ENCODE measurements at regions not wholly inside any gene's neighbourhood (a gene's known extent, or its start where the extent isn't known, plus 50 kb on each side); places are given as distances from the start of the nearest gene placed in this dataset.

DNA sequence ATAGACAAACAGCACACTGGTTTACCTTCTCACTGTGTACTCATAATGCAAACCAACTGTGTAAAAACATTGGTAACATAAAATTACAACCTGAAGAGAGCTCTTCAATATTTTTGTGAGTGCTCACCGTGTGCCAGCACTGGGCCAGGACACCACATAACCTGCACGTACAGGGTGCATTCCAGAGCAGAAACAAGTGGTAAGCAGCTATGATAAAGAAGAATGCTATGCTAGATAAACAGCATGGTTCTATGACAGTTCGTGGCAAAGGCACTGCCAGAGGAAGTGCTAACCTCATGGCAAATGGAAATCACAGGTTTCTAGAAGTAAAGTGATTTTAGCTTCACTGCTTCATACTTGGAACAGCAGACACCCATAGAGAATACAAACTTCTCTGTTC is 343.5 kb downstream of the MTX2 start:
- DNase-seq (ENCODE audit: low read depth): no peak

DNA sequence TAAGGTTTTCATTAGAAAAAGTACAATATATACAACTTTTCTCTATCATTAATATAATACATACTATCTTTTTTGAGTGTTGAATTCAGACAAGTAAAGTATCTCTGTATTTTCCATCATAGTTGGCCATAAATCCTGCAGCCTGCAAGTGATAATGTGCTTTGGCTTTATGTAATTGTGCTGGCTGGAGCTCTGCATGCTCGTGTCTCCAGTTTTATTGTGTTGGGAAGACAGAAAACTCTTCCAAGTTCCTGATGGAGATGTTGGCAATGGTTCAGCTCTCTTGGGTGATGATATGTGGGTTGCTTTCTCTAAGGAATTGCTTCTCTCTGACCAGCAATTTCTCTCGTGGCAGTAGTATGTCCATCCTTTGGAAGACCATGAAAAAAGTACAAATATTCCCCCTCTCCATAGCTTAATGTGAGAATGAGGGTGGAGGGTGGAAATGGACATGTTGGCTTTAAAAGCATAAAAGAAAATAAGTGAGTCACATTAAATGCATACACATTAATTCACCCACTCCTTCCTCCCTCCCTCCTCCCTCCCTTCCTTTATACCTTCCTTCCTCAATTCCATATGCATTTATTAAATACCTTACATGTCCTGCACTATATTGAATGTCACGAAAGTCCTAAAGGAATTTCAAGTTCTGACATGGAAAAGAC is 344.2 kb downstream of the MTX2 start:
- DNase-seq (ENCODE audit: low read depth): no peak

DNA sequence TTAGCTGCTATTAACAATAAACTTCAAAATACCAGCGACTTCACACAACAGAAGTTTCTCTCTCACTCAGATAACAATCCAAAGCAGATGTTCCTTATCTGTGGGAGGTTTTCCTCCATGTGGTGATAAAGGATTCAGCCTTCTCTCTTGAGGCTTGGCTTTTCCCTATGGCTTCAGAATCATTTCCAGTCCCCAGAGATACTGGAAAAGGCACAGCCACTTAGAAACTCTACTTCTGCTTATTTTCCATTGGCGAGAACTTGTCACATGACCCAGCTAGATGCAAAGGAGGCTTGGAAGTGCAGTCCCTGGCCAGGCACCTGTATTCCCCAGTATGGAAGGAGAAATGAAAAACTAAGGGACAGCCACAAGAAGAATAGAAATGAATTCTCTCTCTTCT is 344.8 kb downstream of the MTX2 start:
- DNase-seq (ENCODE audit: low read depth): no peak

DNA sequence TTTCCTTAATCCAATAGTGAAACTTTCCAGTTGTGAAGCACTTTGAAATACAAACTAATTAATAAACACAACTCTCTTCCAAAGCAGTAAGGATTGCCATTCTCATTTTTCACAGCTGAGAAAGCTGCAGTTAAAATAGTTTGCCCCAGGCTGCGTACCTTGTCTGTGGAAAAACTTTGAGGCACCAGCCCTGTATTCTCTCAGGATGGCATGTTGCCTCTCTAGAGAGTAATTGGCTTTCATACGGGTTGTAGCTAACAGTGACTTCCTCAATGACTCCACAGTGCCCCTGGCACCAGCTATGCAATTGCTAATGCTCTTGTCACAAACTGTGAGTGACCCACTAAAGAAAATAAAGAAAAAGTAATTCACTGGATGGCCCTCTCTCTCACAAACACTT is 345.7 kb downstream of the MTX2 start:
- no peak for DNase-seq (ENCODE audit: low read depth)

DNA sequence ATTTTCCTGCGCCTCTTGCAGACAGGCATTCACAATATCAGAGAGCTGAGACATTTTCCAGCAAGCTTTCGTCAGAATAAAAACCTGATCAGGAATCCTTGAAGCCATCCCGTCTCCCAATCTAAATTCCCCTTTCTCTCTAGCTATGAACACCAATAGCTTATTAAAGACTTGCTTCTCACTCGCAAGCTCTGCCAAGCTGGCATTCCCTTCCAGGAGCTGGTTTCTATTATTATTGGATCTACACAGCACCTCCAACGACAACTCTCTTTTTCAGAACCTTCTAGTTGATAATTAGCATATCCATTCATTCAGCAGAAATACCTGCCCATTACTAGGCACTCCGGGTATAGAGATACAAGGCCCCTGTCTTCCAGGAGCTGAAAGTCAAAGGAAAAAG is 350.3 kb downstream of the MTX2 start:
- no peak for DNase-seq (ENCODE audit: low read depth)

DNA sequence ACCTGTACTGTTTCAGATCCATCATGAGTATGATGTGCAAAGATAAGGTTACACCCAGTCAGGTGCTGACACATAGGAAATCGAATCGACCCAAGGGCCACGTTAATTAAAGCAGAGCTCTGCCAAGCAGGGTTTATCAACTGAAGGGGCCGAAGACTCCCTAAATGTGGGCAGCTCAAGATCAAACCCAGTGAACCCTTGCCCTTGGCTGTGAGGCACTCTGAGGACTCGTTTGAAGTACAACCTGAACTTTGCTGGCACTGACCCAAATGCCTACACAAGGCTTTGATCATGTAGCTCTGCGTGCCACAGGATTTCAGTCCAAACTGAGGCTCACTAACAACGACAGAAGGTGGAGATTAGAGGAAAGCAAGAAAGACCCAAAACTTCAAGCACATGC is 352.1 kb downstream of the MTX2 start:
- no peak for DNase-seq (ENCODE audit: low read depth)

DNA sequence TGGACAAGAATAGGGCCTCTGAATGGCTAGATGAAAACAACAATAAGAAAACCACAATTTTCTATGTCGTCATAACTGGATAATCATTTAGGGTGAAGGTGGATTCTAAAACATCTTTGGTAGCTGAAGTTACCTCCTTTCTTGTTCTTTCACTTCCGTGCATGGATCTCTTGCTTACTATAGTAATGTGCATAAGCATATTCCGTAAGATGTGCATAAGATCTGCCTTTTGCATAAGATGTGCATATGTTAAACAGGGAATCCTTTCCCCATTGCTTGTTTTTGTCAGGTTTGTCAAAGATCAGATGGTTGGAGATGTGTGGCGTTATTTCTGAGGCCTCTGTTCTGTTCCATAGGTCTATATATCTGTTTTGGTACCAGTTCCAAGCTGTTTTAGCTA is 353.6 kb downstream of the MTX2 start:
- no peak for DNase-seq (ENCODE audit: low read depth)

DNA sequence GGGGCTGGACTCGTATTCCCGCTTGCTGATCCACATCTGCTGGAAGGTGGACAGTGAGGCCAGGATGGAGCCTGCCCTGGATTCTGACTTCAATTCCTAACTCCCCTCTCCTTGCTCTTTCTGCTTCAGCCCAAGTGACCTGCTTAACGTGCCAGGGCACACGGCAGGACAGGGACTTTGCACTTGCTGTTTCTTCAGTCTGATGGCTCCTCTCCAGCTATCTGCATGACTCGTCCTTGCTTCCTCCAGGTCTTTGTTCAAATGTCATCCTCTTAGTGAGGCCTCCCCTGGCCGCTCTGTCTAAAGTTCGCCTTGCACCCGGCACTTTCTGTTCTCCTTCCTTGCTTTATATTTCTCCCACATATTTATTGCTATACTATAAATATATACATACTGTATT is 357.6 kb downstream of the MTX2 start:
- no peak for DNase-seq (ENCODE audit: low read depth)

DNA sequence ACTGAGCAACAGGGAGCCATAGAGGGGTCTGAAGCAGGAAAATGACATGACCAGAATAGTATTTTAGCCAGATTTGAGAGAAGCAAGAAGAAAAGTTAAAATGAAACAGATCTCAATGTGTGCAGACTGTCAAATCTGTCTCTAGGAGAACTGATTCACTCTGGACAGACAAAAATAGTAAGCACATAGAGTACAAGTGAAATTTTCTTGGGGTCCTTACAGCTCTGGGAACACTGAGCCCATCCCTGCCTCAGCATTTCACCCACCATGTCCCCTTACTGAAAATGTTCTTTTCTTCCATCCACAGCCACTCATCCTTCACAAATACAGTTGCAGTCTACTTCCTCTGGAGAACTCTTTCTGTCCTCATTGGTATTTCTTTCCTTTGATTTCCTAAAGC is 359.2 kb downstream of the MTX2 start:
- no peak for DNase-seq (ENCODE audit: low read depth)

DNA sequence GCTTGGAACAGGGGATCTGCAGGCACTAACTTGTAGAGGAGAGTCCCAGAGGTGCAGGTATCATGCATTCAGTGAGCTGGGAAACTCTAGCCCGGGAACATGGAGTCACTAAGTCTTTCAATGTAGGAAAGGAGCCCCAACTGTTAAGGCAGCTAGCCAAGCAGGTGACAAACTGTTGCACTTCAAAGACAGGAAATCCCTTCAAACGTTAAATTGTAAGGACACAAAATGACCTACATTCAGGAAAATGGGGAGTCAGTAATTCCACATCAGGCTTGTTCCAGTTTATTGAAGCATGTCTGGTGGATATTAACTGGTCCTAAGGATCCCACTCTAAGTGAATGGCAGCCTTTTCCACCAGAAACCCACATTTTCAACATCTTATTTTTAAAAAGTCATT is 364.5 kb downstream of the MTX2 start:
- DNase-seq (ENCODE audit: low read depth): no peak

DNA sequence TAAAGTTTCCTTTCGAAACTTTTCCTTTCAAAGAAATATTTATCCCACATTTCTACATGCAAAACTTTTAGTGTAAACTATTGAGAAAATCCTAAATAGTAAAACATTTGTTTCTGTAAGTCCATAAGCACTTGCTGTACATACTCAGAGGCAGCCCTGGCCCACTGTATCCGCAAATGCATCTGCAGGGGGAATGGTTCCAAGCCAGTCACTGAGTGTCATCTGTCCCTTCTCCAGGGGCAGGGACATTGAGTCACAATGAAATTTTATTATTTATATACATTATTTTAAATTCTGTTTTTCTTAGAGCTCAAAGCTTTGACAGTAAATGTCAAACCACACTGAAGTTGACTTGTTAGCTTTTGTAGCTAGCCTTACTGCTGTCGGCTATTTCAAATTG is 367.2 kb downstream of the MTX2 start:
- no peak for DNase-seq (ENCODE audit: low read depth)

DNA sequence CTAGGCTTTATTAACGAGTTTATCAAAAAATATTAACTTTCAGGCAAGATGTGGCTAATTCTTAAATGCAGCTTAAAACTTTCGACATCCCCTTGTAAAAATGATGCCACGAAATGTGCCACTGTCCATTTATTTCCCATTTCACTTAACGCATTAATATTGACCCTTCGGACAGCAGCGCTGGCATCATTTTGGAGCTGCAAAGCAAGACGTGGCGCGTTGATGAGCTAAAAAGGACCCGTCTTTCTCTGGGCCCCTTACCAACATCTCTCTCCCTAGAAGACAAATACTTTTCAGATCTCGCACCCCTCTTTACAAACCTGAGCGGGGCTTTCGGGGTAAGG is 367.9 kb downstream of the MTX2 start:
- no peak for DNase-seq (ENCODE audit: low read depth)

DNA sequence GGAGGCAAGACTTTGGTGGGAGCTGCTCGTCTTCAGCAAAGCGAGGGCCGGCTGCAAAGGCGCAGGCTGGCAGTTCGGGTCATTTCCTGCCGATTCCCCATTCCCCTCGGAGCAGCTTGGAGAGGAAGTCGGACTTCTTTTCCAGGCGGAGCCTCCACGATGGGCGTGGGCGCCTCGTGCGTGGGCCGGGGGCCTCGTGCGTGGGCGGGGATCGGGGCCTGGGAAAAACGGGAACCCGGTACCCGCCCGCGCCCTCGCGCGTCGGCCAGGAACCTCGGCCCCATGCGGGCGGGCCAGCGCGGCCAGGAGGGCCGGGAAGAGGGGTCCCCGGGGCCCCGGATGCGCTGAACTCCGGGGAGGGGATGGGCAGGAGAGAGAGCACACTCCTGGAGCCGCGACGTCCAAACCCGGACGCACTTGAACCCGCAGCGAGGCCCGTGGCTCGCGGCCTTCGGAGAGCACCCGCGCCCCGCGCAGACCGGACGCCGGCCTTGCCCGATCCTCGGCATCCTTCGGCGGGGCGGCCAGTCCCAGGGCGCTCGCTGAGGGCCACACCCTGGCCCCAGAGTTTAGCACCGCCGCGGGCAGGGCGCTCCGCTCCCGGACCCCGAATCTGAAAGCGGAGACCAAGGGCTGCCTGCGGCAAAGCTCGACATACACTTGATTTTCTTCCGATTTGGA is 368.4 kb downstream of the MTX2 start:
- no peak for DNase-seq (ENCODE audit: low read depth)

DNA sequence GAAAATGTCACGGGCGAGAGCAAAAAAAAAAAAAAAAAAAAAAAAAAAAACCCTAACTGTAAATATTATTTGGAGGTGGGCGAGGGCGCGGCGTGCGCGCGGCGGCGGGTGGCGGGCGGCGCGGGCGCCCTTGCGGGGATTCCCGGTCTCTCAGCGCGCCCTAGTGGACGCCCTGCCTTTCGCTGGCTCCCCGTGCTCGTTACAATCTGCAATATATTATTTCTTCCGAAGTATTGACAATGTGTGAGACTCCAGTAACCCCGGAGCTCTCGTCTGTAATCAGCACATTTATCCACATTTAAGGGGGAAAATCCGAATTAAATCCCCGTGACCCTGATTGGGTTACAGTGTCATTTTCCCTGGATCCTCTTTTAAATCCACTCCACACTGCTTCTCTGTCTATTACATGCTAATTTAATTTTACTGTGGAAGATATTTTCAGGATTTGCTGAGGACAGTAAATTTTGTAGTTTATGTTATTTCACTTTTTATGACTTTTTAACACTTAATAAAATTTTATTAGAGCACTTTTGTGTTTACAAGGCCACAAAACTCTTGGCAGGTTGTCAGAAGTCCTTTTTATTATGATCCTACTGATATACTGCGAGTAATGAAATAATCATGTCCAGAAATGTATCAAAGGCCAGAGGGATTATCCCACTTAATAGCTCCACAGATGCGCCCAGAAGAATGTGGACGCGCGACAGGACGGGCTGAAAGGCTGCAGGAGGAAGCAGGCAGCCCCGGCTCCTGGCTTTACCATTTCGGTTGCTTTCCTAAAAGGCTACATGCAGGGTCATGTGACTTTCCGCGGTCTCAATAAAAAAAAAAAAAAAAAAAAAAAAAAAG is 369.1 kb downstream of the MTX2 start:
- DNase-seq (ENCODE audit: low read depth): no peak

DNA sequence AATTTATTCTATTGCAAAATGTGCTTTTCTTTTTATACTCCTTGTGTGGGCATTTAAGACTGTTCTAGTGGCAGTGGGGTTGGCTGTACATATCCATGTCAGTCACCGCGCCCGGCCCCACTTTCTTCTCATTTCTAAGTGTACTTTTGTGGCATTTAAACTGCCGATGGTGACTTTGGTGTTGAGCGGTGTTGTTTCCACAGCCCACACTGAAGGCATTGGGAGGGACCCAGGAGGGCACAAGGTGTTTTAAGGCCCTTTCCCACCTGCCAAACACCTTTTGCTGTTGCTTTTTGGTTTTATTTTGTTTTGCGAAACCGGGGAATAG is 369.7 kb downstream of the MTX2 start:
- no peak for DNase-seq (ENCODE audit: low read depth)

DNA sequence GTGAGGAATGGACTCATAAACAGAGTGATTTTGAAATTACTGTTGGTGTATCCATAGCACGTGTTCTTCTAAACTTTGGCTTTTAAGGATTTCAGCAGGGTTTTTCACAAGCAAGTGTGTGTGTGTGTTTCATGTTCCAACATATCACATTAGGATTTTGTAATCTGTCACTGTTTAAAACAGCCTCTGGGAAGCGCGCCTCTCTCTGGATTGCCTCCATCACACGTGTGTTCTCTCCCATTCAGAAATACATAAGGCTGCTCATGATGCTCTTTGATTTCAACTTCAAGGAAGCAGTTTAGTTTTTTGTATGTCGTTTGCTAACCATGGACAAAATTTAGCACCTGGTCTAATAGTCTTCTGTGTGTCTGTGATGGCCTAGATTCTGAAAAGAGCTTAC is 370.4 kb downstream of the MTX2 start:
- no peak for DNase-seq (ENCODE audit: low read depth)

DNA sequence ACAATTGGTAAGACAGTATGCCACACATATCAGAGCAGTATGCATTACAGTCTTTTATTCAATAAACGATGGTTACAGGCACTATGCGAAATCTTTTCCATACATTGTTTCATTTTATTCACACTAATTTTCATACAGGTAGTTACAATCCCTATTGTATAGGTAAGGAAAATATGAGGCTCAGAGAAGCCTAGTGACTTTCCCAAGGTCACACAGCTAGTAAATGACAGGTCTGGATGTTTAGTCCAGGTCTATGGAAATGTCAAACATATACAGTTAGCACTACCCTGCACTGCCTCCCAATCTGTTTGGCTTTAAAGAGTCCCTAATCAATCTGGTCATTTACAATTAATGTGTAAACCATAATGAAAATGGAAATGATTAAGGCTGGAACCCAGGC is 372.2 kb downstream of the MTX2 start:
- no peak for DNase-seq (ENCODE audit: low read depth)

DNA sequence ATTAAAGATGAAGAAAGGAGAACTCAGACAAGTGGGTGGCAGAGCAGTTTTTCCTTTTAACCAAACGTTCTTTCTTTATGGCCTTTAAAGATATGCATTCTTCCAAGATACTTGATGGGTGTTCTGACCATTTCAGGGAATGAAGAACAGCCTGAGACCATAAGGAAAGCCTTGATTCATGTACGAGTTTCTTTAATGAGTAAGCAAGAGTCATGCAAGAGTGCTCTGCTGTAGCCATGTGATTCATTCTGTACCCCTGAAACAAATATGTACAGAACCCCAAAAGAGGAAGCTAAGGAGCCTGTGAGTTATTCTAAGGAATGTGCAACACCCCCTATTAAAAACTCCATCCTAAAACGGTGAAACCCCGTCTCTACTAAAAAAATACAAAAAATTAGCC is 372.8 kb downstream of the MTX2 start:
- DNase-seq (ENCODE audit: low read depth): no peak

DNA sequence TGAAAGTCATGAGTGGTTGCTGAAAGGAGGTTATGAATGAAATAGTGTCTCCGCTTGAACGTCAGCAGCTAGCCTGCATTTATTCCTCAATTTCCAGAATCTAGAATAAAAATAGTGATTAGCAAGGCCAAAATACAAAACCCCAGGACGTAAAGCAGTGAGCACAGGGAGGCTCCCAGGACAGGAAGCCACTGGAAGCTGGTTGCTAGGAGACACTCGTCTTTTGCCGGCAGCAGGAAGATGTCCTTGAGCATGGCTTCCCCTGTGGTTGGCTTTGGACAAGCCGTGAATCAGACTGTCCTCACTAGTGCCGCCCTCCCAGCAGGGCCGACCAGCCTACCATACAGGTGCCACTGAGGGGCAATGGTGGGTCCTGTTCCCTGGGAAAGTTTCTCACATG is 374.4 kb downstream of the MTX2 start:
- no peak for DNase-seq (ENCODE audit: low read depth)

DNA sequence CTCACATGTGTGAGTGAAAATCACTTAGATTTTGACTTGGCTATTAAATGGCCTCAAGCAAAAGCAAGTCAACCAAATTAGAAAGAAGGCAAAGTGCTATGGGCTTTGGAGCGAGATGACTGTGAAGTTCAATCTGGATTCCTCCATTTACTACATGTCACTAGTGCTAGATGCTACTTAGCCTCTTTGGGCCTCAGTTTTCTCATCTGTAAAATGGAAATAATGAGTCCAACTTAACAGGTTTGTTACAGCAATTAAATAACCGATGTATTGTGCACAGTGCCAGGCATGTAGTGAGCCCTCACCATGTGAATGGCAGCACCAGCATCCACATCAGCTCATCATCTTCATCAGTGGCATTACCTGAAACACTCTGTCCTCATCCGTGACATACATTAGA is 376.3 kb downstream of the MTX2 start:
- DNase-seq (ENCODE audit: low read depth): no peak

DNA sequence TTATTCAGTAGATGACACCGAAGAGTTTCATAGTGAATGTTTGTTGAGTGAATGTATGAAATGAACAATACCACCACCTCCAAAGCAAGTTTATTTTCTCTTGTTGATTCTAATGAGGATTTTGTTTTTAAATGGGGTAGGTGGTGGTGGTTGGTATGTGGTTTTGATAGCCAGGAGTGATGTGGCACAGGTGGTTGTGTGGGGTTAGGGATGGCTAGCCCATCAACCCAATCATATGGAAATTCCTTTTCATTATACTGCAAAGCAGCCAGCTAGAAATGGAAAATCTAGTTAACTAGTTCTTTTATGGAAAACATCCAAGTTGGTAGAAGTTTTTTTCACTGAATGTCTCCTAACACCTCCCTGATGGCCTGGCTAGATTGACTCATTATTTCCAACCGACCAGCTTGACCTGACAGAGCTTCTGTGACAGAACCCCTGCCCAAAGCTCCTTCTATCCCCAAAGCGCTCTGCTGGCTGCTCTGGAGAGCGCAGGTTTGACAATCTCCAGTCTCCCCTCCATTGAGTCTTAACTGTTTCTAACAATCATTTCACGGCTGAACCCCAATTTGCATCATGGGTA is 376.9 kb downstream of the MTX2 start:
- no peak for DNase-seq (ENCODE audit: low read depth)

DNA sequence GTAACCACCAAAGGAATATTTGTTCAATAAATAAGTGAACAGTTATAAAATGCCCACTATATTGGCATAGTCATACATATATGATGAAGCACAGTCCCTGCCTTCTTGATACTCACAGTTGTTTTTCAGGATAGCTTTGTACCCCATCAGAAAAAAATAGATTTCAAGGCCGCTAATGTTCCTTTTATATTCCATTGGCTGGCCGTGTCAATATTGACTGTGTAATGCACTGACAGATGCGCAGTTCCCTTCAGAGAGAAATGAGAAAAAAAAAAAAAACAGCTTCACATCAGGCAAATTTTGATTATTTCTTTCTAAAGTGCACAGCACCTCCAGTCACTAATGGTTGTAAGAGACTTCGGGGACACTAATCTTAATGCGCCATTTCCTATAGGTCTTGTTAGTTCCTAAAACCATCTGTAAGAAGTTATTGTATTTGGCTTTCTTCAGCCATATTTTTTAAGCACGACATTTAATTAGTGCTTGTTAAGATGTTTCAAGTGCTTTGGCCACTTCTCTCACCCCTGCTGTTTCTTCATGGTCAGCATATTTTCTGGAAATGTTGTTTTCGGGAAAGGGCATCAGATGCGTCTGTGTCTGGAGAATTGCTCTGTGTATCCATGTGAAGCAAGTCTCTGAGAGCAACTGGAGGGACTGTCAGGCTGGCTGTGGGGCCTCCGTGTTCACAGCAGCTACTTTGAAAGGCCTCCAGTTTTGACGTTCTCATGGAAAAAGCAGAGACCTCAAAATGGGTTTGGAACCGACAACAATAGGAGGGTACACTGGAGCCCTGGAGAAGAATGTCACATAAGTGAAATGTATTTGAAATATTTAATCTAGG is 378.3 kb downstream of the MTX2 start:
- no peak for DNase-seq (ENCODE audit: low read depth)

Measured in HS-27A (cell line).